ENCODE measurements at regions not wholly inside any gene's neighbourhood (a gene's known extent, or its start where the extent isn't known, plus 50 kb on each side); places are given as distances from the start of the nearest gene placed in this dataset.

GRCh38 chr10:94149702-94150101 lies 156.0 kb downstream of the PLCE1 start (continued):
- no peak for TF ChIP-seq PRDM10 (tag by site-specific recombination; IDR thresholded peaks at IDR 0.05)
- no peak for TF ChIP-seq EGR2 (tag by site-specific recombination; IDR thresholded peaks at IDR 0.05; ENCODE audit: low read depth)
- TF ChIP-seq ZNF768 (tag by site-specific recombination; IDR thresholded peaks at IDR 0.05), result no peak
- TF ChIP-seq ZNF513 (tag by site-specific recombination; IDR thresholded peaks at IDR 0.05), result no peak
- no peak for TF ChIP-seq ZSCAN30 (tag by site-specific recombination; IDR thresholded peaks at IDR 0.05)
- no peak for TF ChIP-seq ZNF354C (tag by site-specific recombination; IDR thresholded peaks at IDR 0.05; ENCODE audit: borderline replicate concordance, low read depth)
- no peak for TF ChIP-seq ZNF629 (tag by site-specific recombination; IDR thresholded peaks at IDR 0.05)
- no peak for TF ChIP-seq BCL6B (tag by site-specific recombination; IDR thresholded peaks at IDR 0.05)

GRCh38 chr10:94150541-94151184 lies 156.9 kb downstream of the PLCE1 start:
- Histone ChIP-seq H3K4me3 (ENCODE audit: low read depth, low read length) (no peak overlapping the region), H3K9me3 (ENCODE audit: control insufficient read depth, insufficient read depth, low read depth, low read length) (no peaks in the 10 kb centered on the region), H3K4me1 (ENCODE audit: control insufficient read depth, insufficient read depth, low read length) (no peaks in the 10 kb centered on the region), H3K36me3 (ENCODE audit: control insufficient read depth in 2 of 2, insufficient read depth in 1 of 2, low read length in 2 of 2) (no peaks in the 10 kb centered on the region), H3K27ac (ENCODE audit: extremely low read depth, low read depth, low read length) (no peak overlapping the region)
- CTCF ChIA-PET, result no interaction called here
- TF ChIP-seq REST (tag by site-specific recombination; IDR thresholded peaks at IDR 0.05), result 0 out of 2 replicates have a peak, but pooled peaks have one; percentile 22
- TF ChIP-seq ZNF394 (tag by site-specific recombination; IDR thresholded peaks at IDR 0.05; ENCODE audit: borderline replicate concordance), result no peak
- POLR2A ChIA-PET, result no interaction called here

GRCh38 chr10:94155722-94156271 lies 162.1 kb downstream of the PLCE1 start:
- TF ChIP-seq ZNF596 (tag by site-specific recombination; IDR thresholded peaks at IDR 0.05) (no peak), GLI2 (tag by site-specific recombination; IDR thresholded peaks at IDR 0.05; ENCODE audit: borderline replicate concordance, low read depth) (no peak), ZNF704 (tag by site-specific recombination; IDR thresholded peaks at IDR 0.05) (no peak), ZSCAN23 (tag by site-specific recombination; IDR thresholded peaks at IDR 0.05) (no peak), EGR2 (tag by site-specific recombination; IDR thresholded peaks at IDR 0.05; ENCODE audit: low read depth) (no peak)
- Histone ChIP-seq H3K27ac (ENCODE audit: extremely low read depth, low read depth, low read length) (no peak overlapping the region), H3K4me1 (ENCODE audit: control insufficient read depth, insufficient read depth, low read length) (no peaks in the 10 kb centered on the region), H3K9me3 (ENCODE audit: control insufficient read depth, insufficient read depth, low read depth, low read length) (no peaks in the 10 kb centered on the region), H3K36me3 (ENCODE audit: control insufficient read depth in 2 of 2, insufficient read depth in 1 of 2, low read length in 2 of 2) (no peaks in the 10 kb centered on the region), H3K4me3 (ENCODE audit: low read depth, low read length) (no peak overlapping the region)
- CTCF ChIA-PET, result interaction anchor here (0.6 kb wide), 1 partner anchor 288 kb away, joined by 4 read pairs; no protein-coding TSS in a partner anchor
- POLR2A ChIA-PET, result no interaction called here

Data from HEK293 (cell line).